ENCODE measurements at regions not wholly inside any gene's neighbourhood (a gene's known extent, or its start where the extent isn't known, plus 50 kb on each side); places are given as distances from the start of the nearest gene placed in this dataset.

DNA sequence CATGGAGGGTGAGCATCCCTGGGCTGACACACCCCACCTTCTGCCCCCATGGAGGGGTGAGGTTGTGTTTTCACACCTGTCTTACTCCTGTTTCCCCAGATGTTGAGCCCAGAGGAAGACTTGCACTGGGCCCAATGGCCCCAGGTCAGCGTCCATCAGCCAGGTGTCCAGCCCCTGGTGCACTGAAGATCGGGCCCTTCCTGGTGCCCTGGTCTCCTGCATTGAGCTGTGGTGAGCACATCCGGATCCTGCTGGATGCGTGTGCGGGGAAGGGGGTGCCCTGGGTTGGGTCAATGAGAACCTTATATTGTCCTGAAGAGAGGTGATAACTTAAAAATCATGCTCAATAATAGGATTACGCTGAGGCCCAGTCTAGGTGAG is 227.3 kb downstream of the SNRPN start:
- TF ChIP-seq, protein P1, sequence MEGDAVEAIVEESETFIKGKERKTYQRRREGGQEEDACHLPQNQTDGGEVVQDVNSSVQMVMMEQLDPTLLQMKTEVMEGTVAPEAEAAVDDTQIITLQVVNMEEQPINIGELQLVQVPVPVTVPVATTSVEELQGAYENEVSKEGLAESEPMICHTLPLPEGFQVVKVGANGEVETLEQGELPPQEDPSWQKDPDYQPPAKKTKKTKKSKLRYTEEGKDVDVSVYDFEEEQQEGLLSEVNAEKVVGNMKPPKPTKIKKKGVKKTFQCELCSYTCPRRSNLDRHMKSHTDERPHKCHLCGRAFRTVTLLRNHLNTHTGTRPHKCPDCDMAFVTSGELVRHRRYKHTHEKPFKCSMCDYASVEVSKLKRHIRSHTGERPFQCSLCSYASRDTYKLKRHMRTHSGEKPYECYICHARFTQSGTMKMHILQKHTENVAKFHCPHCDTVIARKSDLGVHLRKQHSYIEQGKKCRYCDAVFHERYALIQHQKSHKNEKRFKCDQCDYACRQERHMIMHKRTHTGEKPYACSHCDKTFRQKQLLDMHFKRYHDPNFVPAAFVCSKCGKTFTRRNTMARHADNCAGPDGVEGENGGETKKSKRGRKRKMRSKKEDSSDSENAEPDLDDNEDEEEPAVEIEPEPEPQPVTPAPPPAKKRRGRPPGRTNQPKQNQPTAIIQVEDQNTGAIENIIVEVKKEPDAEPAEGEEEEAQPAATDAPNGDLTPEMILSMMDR (IDR thresholded peaks at IDR 0.05; ENCODE audit: control insufficient read depth, insufficient read depth, low read depth, low read length, missing control alignments), result no peak
- no peak for DNase-seq (ENCODE audit: low read depth)
- H3K4me3 ChIP-seq (ENCODE audit: control insufficient read depth, low read depth, low read length), result no peak overlapping the region

DNA sequence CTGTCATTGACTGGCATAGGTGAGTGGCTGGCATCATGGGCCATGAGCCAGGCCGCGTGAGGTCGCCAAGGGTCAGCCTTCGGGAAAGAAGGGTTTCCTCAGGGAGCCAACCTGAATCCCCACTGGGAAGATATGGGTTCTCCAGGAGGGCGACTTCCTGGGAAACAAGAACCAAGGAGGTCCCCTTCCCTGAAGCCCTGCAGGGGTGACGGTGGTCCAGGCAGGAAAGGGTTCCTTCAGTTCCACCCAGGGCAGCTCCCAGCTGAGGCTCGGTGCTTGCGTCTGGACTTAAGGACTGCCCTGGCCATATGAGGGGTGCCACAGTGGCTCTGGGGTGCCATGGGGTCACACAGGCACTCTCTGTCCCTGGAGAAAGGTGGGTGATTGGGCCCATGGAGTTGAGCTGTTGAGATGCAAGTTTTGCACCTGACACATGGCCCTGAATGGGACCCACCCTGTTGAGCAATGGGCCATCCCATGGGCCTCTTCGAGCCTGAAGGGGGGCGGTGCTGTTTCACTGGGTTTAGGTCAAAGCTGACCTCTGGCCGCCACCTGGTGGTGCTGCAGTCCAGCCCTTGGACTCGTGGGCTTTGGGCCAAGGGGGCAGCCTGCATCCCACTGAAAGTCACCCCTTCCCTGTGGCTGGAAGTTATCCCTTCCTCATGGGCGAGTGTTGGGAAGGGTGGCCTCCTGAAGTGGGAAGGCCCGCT is 228.1 kb downstream of the SNRPN start:
- DNase-seq (ENCODE audit: low read depth), result no peak
- TF ChIP-seq, protein P1 (IDR thresholded peaks at IDR 0.05; ENCODE audit: control insufficient read depth, insufficient read depth, low read depth, low read length, missing control alignments), result no peak

DNA sequence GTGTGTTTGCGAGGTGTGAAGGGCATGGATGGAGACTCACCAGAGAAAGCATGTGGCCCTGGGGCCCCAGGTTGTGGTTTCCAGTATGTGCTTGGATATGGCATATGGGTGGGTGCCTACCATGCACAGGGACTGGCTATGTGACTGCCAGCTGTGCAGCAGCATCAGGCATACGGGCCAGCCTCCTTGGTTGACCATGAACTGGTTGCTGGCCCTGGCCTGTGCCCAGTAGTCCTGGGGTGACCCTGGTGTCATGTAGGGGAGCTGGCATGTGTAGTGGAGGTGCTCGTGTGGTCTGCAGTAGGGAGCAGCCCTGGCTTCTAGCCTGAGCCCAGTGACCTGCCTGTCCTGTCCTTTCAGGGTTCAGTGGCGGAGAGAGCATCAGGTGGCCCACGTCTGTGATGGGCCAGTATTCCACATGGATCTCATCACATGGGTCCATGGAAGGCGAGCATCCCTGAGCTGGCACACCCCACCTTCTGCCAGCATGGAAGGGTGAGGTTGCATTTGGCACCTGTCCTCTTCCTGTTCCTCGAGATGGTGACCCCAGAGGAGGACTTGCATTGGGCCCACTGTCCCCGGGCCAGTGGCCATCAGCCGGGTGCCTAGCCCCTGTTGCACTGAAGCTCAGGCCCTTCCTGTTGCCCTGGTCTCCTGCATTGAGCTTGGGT is 228.9 kb downstream of the SNRPN start:
- TF ChIP-seq, protein P1 (IDR thresholded peaks at IDR 0.05; ENCODE audit: control insufficient read depth, insufficient read depth, low read depth, low read length, missing control alignments), result no peak
- H3K4me3 ChIP-seq (ENCODE audit: control insufficient read depth, low read depth, low read length), result no peak overlapping the region
- DNase-seq (ENCODE audit: low read depth), result no peak

More for the DNA sequence above, 228.1 kb downstream of the SNRPN start:
- no peak overlapping the region for H3K4me3 ChIP-seq (ENCODE audit: control insufficient read depth, low read depth, low read length)

DNA sequence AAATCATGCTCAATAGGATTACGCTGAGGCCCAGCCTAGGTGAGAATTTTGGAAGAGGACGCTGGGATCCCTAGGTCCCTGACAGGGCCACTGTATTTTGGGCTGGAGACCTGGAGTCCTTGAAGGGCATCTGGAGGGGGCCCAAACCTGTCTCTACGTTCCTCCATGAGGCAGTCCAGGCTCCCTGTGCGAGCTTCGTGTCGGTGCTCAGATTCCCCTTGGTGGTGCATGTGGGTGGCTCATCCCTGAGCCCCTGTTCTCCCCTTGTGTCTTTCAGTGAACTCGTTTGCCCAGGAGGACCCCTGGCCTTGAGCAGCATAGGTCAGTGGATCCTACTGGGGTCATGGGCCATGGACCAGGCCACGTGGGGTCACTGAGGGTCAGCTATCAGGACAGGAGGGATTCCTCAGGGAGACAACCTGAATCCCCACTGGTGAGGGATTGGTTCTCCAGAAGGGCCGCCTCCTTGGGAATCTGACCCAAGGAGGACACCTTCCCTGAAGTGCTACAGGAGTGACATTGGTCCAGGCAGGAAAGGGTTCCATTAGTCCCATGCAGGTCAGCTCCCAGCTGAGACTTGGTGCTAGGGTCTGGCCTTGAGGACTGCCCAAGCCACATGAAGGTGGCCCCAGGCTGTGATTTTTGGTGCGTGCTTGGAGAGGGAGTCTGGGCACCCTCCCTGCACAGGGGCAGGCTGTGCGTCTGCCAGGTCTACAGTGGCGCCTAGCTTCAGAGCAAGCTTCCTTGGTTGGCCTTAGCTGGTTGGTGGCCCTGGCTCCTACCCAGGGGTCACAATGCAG is 229.8 kb downstream of the SNRPN start:
- TF ChIP-seq, protein P1 (IDR thresholded peaks at IDR 0.05; ENCODE audit: control insufficient read depth, insufficient read depth, low read depth, low read length, missing control alignments), result no peak
- no peak for DNase-seq (ENCODE audit: low read depth)

DNA sequence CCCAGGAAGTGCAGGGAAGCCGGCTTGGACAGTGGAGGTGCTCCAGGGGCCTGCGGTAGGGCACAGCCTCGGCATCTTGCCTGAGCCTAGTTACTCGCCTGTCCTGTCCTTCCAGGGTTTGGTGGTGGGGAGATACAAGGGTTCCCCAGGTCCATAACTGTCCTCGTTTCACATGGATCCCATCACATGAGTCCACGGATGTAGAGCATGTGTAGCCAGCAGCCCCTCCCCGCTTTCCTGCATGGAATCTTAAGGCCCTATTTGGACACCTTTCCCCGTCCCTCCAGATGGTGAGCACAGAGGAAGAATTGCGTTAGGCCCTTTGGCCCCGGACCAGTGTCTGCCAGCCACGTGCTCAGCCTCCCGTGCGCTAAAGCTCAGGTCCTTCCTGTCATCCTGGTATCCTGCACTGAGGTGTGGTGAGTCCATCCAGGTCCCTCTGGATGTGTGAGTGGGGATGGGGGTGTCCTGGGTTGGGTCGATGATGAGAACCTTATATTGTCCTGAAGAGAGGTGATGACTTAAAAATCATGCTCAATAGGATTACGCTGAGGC is 230.4 kb downstream of the SNRPN start:
- H3K4me3 ChIP-seq (ENCODE audit: control insufficient read depth, low read depth, low read length), result no peak overlapping the region
- DNase-seq (ENCODE audit: low read depth), result no peak
- TF ChIP-seq, protein P1 (IDR thresholded peaks at IDR 0.05; ENCODE audit: control insufficient read depth, insufficient read depth, low read depth, low read length, missing control alignments), result no peak

More for the DNA sequence above, 229.8 kb downstream of the SNRPN start:
- no peak overlapping the region for H3K4me3 ChIP-seq (ENCODE audit: control insufficient read depth, low read depth, low read length)

DNA sequence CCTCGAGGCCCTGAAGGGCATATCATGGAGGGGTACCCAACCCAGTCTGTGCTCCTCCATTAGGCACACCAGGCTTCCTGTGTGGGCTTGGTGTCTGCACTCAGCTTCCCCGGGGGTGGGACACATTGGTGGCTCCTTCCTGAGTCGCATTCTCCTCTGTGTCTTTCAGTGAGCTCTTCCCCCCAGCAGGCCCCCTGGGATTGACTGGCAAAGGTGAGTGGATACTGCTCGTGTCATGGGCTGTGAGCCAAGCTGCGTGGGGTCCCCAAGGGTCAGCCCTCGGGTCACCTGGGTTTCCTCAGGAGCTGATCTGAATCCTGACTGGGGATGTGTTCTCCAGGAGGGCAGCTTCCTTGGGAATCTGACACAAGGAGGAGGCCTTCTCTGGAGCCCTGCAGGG is 231.0 kb downstream of the SNRPN start:
- no peak for DNase-seq (ENCODE audit: low read depth)
- TF ChIP-seq, protein P1 (IDR thresholded peaks at IDR 0.05; ENCODE audit: control insufficient read depth, insufficient read depth, low read depth, low read length, missing control alignments), result no peak
- H3K4me3 ChIP-seq (ENCODE audit: control insufficient read depth, low read depth, low read length), result no peak overlapping the region
